ACC112 (cell line): ENCODE measurements at regions not wholly inside any gene's neighbourhood (a gene's known extent, or its start where the extent isn't known, plus 50 kb on each side); places are given as distances from the start of the nearest gene placed in this dataset.

Experiments used
- H2AFZ ChIP-seq: fragments of 200-600 bp; sonication (generic); one replicate; pipeline ENCODE4 v1.6.0; 2017; ENCODE audit warnings: antibody characterized with exemption, low read length; ENCODE audit not compliant: unreplicated experiment
- H3K27ac ChIP-seq: fragments of 200-600 bp; sonication (generic); 2 replicates; pipeline ENCODE4 v1.5.1; 2014; ENCODE audit warnings: low read depth, mild to moderate bottlenecking, antibody characterized with exemption, low read length, moderate library complexity
- H3K27me3 ChIP-seq: fragments of 200-600 bp; sonication (generic); 2 replicates; pipeline ENCODE4 v1.6.1; 2014; ENCODE audit warnings: mild to moderate bottlenecking, antibody characterized with exemption, low read length, moderate library complexity, mixed read lengths; ENCODE audit not compliant: insufficient read depth
- H3K36me3 ChIP-seq: fragments of 200-600 bp; sonication (generic); 2 replicates; pipeline ENCODE4 v1.6.1; 2016; ENCODE audit warnings: mild to moderate bottlenecking, antibody characterized with exemption, low read length, moderate library complexity, mixed read lengths; ENCODE audit not compliant: insufficient read depth
- H3K4me1 ChIP-seq: fragments of 200-600 bp; sonication (generic); one replicate; pipeline ENCODE4 v1.6.1; 2016; ENCODE audit warnings: low read length, mixed read lengths; ENCODE audit not compliant: insufficient read depth, unreplicated experiment, control insufficient read depth
- H3K4me3 ChIP-seq: fragments of 200-600 bp; sonication (generic); 2 replicates; pipeline ENCODE4 v1.5.1; 2014; ENCODE audit warnings: mild to moderate bottlenecking, low read depth, low read length
- H3K79me2 ChIP-seq: fragments of 200-600 bp; sonication (generic); one replicate; pipeline ENCODE4 v1.6.0; 2016; ENCODE audit warnings: low read length; ENCODE audit not compliant: control insufficient read depth, unreplicated experiment, insufficient read depth

DNA sequence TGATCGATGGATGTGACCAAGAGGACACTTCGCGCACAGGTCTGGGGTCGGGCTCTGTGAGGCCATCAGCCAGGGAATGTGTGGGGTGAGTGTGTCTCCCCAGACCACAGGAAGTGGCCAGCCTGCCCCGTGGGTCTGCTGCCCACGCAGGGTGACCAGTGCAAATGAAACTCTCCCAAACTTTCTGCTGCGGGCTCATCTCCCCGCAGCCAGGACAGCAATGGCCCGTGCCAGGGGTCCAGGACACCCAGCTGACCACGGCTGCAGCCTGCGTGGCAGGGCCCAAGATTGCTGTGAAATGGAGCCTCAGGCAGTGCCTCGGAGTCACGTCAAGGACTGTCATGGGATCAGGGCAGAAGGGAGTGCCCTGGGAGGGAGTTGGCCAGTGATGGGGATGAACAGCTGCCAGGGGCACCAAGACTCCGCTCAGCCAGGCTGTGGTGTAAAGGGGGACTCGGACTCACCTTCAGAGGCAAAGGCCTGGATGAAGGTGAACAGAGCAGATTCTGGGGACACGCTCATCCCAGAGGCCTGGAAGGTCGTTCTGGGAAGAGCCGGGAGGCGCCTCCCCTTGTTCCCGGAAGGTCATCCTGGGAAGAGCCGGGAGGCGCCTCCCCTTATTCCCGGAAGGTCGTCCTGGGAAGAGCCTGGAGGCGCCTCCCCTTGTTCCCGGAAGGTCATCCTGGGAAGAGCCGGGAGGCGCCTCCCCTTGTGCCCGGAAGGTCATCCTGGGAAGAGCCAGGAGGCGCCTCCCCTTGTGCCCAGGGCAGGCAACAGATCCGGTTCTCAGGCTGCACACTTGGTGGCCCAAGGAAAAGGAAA lies 252.6 kb downstream of the BRD1 start:
- H3K27me3 ChIP-seq: no peaks in the 10 kb centered on the region

GRCh38 chr22:49574205-49574880 lies 253.3 kb downstream of the BRD1 start:
- no peaks in the 10 kb centered on the region for H3K27me3 ChIP-seq
- H3K4me3 ChIP-seq: no peak overlapping the region
- no peak overlapping the region for H2AFZ ChIP-seq
- no peaks in the 10 kb centered on the region for H3K36me3 ChIP-seq
- no peak overlapping the region for H3K27ac ChIP-seq
- H3K4me1 ChIP-seq: no peaks in the 10 kb centered on the region
- H3K79me2 ChIP-seq: no peaks in the 10 kb centered on the region

More for the DNA sequence above, 252.6 kb downstream of the BRD1 start:
- Histone ChIP-seq H3K27ac (no peak overlapping the region), H3K4me1 (no peaks in the 10 kb centered on the region), H3K4me3 (no peak overlapping the region), H2AFZ (no peak overlapping the region), H3K36me3 (no peaks in the 10 kb centered on the region), H3K79me2 (no peaks in the 10 kb centered on the region)

- no peaks in the 10 kb centered on the region for H3K27me3 ChIP-seq
- H2AFZ ChIP-seq: no peak overlapping the region
- no peak overlapping the region for H3K27ac ChIP-seq
- no peaks in the 10 kb centered on the region for H3K4me1 ChIP-seq
- no peak overlapping the region for H3K4me3 ChIP-seq
- H3K36me3 ChIP-seq: no peaks in the 10 kb centered on the region
- H3K79me2 ChIP-seq: no peaks in the 10 kb centered on the region
Observed at GRCh38 chr22:49573109-49573765, 254.4 kb downstream of the BRD1 start.

DNA sequence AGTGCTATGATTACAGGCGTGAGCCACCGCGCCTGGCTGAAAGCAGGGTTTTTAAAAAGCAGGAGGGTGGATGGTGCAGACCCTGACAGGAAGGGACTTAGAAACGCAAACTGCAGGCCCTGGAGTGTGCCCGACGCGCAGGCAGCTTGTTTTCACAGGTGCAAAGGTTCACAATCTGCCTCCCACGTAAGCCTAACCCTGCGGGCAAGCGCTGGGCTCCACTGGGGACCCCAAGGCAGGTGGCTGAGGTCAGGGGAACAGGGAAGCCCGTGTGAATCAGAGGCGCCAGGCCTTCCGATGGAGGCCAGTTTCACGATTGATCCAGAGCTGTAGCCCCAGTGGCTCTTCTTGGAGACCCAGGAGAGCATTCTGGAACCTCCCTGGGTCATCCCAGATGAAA lies 256.3 kb downstream of the BRD1 start:
- no peaks in the 10 kb centered on the region for H3K27me3 ChIP-seq
- H2AFZ ChIP-seq: no peak overlapping the region
- H3K79me2 ChIP-seq: no peaks in the 10 kb centered on the region
- no peak overlapping the region for H3K4me3 ChIP-seq
- no peaks in the 10 kb centered on the region for H3K36me3 ChIP-seq
- no peak overlapping the region for H3K27ac ChIP-seq
- no peaks in the 10 kb centered on the region for H3K4me1 ChIP-seq

- Histone ChIP-seq H3K4me1 (no peaks in the 10 kb centered on the region), H3K36me3 (no peaks in the 10 kb centered on the region), H3K27me3 (no peaks in the 10 kb centered on the region)
Observed at GRCh38 chr22:49570032-49570848, 257.4 kb downstream of the BRD1 start.

GRCh38 chr22:49569286-49570031 lies 258.2 kb downstream of the BRD1 start:
- H3K27ac ChIP-seq: no peak overlapping the region
- H3K4me1 ChIP-seq: no peaks in the 10 kb centered on the region
- H3K4me3 ChIP-seq: no peak overlapping the region
- H3K36me3 ChIP-seq: no peaks in the 10 kb centered on the region
- H3K27me3 ChIP-seq: no peaks in the 10 kb centered on the region
- H3K79me2 ChIP-seq: no peaks in the 10 kb centered on the region
- no peak overlapping the region for H2AFZ ChIP-seq

More at GRCh38 chr22:49570032-49570848, 257.4 kb downstream of the BRD1 start:
- H3K79me2 ChIP-seq: no peaks in the 10 kb centered on the region
- no peak overlapping the region for H2AFZ ChIP-seq
- no peak overlapping the region for H3K4me3 ChIP-seq
- no peak overlapping the region for H3K27ac ChIP-seq

DNA sequence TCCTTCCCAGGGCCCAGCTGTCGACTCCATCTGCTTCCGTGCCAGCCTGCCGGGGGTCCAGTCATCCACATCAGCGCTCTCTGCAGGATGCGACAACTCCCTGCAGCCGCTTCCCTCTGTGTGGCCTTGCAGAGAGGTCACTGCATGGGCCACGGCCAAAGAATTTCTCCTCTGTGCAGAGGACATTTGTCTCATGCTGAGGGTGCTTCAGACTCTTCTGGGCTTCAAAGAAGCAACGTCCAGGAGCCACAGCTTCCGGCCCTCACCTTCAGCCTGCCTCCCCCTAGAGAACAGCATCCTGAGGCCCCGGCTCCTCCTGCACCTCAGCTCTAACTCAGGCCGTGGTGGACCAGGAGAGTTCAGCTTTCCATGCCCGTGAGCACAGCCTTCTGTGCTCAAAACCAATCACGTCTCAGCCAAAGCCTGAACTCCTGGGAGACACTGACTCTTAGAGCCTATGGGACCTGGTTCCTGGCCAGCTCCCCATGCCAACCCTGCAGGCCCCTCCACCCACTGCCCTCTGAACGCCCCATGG lies 258.9 kb downstream of the BRD1 start:
- Histone ChIP-seq H2AFZ (no peak overlapping the region), H3K27me3 (no peaks in the 10 kb centered on the region), H3K27ac (no peak overlapping the region), H3K79me2 (no peaks in the 10 kb centered on the region), H3K4me1 (no peaks in the 10 kb centered on the region), H3K4me3 (no peak overlapping the region), H3K36me3 (no peaks in the 10 kb centered on the region)

DNA sequence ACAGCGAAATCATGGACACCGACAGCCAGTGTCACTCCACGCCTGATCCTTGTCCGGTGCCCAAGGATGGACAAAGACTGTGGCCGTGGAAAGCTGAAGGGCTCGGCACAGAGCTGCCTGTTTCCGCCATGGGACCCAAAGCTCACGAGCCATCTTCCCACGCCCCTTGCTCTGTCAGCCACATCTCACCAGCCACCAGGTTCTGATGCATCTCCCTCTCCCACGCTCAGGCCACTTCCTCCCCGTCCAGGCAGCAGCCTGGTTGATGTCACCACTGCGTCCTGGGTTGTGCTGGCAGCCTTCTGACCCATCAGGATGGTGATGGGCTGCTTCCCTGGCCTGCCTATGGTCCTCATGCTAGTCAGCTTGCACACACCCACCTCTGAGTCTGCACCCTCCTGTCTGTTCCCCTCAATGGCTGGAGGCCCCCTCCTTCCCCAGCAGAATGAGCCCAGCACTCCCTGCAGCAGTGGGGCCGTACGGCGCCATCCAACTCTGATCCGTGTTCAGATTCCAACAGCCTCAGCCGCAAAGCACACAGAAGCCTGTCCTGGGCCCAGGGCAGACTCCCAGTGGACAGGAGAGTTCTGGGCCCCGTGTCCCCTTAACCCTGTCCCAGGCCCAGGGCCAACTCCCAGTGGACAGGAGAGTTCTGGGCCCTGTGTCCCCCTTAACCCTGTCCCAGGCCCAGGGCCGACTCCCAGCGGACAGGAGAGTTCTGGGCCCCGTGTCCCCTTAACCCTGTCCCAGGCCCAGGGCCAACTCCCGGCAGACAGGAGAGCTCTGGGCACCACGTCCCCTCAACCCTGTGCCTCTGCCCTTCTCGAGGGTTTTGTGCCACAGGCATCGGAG lies 259.5 kb downstream of the BRD1 start:
- no peaks in the 10 kb centered on the region for H3K79me2 ChIP-seq
- H3K4me1 ChIP-seq: no peaks in the 10 kb centered on the region
- H3K36me3 ChIP-seq: no peaks in the 10 kb centered on the region
- H3K4me3 ChIP-seq: no peak overlapping the region
- H3K27ac ChIP-seq: no peak overlapping the region
- no peak overlapping the region for H2AFZ ChIP-seq
- H3K27me3 ChIP-seq: no peaks in the 10 kb centered on the region

DNA sequence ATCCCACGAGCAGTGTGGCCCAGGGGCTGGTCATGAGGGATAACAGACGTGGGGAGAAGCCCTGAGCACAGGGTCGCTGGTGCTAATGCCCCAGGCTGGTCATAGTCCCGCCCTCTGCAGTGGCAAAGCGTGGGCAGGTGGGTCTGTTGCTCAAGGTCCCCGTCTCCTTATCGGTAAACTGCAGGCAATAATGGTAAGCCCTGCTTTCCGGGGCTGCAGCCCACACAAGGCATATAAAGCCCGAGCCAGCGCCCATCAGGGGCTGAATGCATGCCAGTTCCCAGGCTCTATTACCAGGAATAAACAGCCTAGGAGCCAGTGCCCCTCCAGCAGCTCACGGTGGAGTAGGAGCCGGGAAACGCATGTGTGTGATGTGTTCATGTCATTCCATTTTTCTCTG lies 261.0 kb downstream of the BRD1 start:
- Histone ChIP-seq H3K4me3 (no peak overlapping the region), H3K79me2 (no peaks in the 10 kb centered on the region), H3K27me3 (no peaks in the 10 kb centered on the region), H2AFZ (no peak overlapping the region), H3K36me3 (no peaks in the 10 kb centered on the region), H3K27ac (no peak overlapping the region), H3K4me1 (no peaks in the 10 kb centered on the region)
